HepG2 (cell line): ENCODE measurements at regions not wholly inside any gene's neighbourhood (a gene's known extent, or its start where the extent isn't known, plus 50 kb on each side); places are given as distances from the start of the nearest gene placed in this dataset.

Source experiments
- ATAC-seq: fragments of 200-7000 bp; cut with Tn5 transposase; 3 replicates; pipeline ENCODE4 v1.9.1; 2020; ENCODE audit warnings: mild to moderate bottlenecking, moderate library complexity
- BruUV-seq: library from RNA; stranded (reverse); fragments of 400-500 nt; replicated peaks from 2 replicates; lab custom pipeline; 2021; lab: Mats Ljungman, UMichigan
- CTCF ChIA-PET: fragments of 300-600 bp; formaldehyde crosslinking; extraction: SDS; loops from one replicate; lab custom pipeline; 2021; ENCODE audit warnings: low total read pairs, inconsistent platforms, low intra/inter-chr PET ratio; lab: Yijun Ruan, JAX
- POLR2A ChIA-PET: fragments of 350-600 bp; sonication (Branson Sonifier 250); formaldehyde crosslinking; loops from one replicate; lab custom pipeline; 2020; ENCODE audit warnings: antibody characterized with exemption, inconsistent platforms; lab: Yijun Ruan, JAX
- DNase-seq: peaks from one replicate; pipeline ENCODE4 v3.0.0-alpha.2; 2015; ENCODE audit warnings: low spot score
- FAIRE-seq: peaks from 3 replicates; lab custom pipeline; 2011; peaks lifted over from hg19 to GRCh38; lab: Jason Lieb, UNC
- H2AFZ ChIP-seq: one replicate; pipeline ENCODE4 v1.6.1; 2011; ENCODE audit warnings: low read length, inconsistent platforms
- H3K27ac ChIP-seq: fragments of 300-600 bp; 3 replicates; pipeline ENCODE4 v1.8.0; 2011; ENCODE audit warnings: mixed run types, mild to moderate bottlenecking, mixed read lengths, low read length, inconsistent platforms; ENCODE audit not compliant: insufficient read depth; ENCODE audit errors: extremely low read length
- H3K27me3 ChIP-seq, 2 experiments: fragments of 200-600 bp in 1 of 2; 2 replicates in 1 of 2; 3 replicates in 1 of 2; pipeline versions ENCODE4 v1.6.0 to v1.8.0; 2011; ENCODE audit warnings: low read length in 2 of 2, mild to moderate bottlenecking in 2 of 2, moderate library complexity in 2 of 2, inconsistent platforms in 1 of 2; ENCODE audit not compliant: insufficient read depth in 2 of 2, control insufficient read depth in 1 of 2
- H3K36me3 ChIP-seq, 2 experiments: fragments of 200-600 bp in 1 of 2; replicated peaks in 1 of 2; 2 replicates in 1 of 2; 3 replicates in 1 of 2; pipeline versions ENCODE4 v1.5.1 to v1.8.0; 2011; ENCODE audit warnings: low read length in 2 of 2, inconsistent platforms in 1 of 2; ENCODE audit not compliant: insufficient read depth in 2 of 2, control insufficient read depth in 1 of 2
- H3K4me1 ChIP-seq: 2 replicates; pipeline ENCODE4 v1.5.1; 2012; ENCODE audit warnings: low read length, inconsistent platforms; ENCODE audit not compliant: insufficient read depth
- H3K4me2 ChIP-seq: 2 replicates; pipeline ENCODE4 v1.6.0; 2011; ENCODE audit warnings: low read depth, low read length, inconsistent platforms
- H3K4me3 ChIP-seq, 3 experiments: fragments of 200-600 bp in 1 of 3; sonication (generic), shearing (Covaris generic) in 1 of 3; replicated peaks in 1 of 3; 2 replicates each; pipeline ENCODE4 v1.5.1; 2011 to 2016; ENCODE audit warnings: low read length in 3 of 3, inconsistent platforms in 2 of 3, low read depth in 2 of 3, mild to moderate bottlenecking in 2 of 3, control low read depth in 1 of 3, mixed read lengths in 1 of 3; ENCODE audit not compliant: insufficient read depth in 1 of 3
- H3K79me2 ChIP-seq: one replicate; pipeline ENCODE4 v1.6.1; 2011; ENCODE audit warnings: low read length, inconsistent platforms; ENCODE audit not compliant: insufficient read depth
- H3K9ac ChIP-seq: 2 replicates; pipeline ENCODE4 v1.6.0; 2011; ENCODE audit warnings: mild to moderate bottlenecking, low read depth, low read length, inconsistent platforms; ENCODE audit not compliant: insufficient read depth
- H3K9me3 ChIP-seq: 2 replicates; pipeline ENCODE4 v1.5.1; 2012; ENCODE audit warnings: mild to moderate bottlenecking, low read length
- H4K20me1 ChIP-seq: 2 replicates; pipeline ENCODE4 v1.6.0; 2011; ENCODE audit warnings: inconsistent platforms, mild to moderate bottlenecking, low read length, moderate library complexity; ENCODE audit not compliant: insufficient read depth
- AFF4 ChIP-seq: sonication (generic); formaldehyde crosslinking; IDR thresholded peaks from 2 replicates; pipeline ENCODE4 v1.4.0; 2020; ENCODE audit warnings: missing genetic modification reagents
- ARNT2 ChIP-seq: sonication (generic); formaldehyde crosslinking; IDR thresholded peaks from 2 replicates; pipeline ENCODE4 v1.8.0; 2022; ENCODE audit warnings: mild to moderate bottlenecking, low read depth, missing genetic modification reagents, moderate library complexity
- ELF1 ChIP-seq: sonication (generic); formaldehyde crosslinking; IDR thresholded peaks from 2 replicates; pipeline ENCODE4 v1.4.0; 2020; ENCODE audit warnings: missing genetic modification reagents
- ELF3 ChIP-seq: IDR thresholded peaks from 2 replicates; pipeline ENCODE4 v1.6.1; 2016; ENCODE audit warnings: missing genetic modification reagents, missing compliant biosample characterization
- RERE ChIP-seq: IDR thresholded peaks from 2 replicates; pipeline ENCODE4 v1.6.1; 2016; ENCODE audit warnings: low read depth, missing genetic modification reagents, missing compliant biosample characterization
- TFE3 ChIP-seq: IDR thresholded peaks from 2 replicates; pipeline ENCODE4 v1.6.1; 2016
- YY1 ChIP-seq: IDR thresholded peaks from 2 replicates; pipeline ENCODE4 v1.6.1; 2011; ENCODE audit warnings: low read length, low read depth, moderate library complexity, mild to moderate bottlenecking; ENCODE audit not compliant: insufficient read depth, insufficient replicate concordance
- WGBS: methylation state at CpG from one replicate; pipeline ENCODE4 v1.1.6; 2017; ENCODE audit warnings: low lambda C conversion rate; 5-methylcytosine and 5-hydroxymethylcytosine counted together
- in situ Hi-C: cut with HindIII; loops from 2 replicates; pipeline ENCODE4 v1.10.0; 2017; ENCODE audit warnings: low pct_unique_long_range_greater_than_20kb; ENCODE audit not compliant: extremely low pct_ligation_motif_present
- intact Hi-C: fragments of 100-400 bp; cut with micrococcal nuclease; formaldehyde crosslinking; loops from one replicate; pipeline ENCODE4 v1.10.0; 2022; ENCODE audit not compliant: unreplicated experiment

GRCh38 chr9:89249001-89249400 lies 62.0 kb upstream of the CKS2 start:
- POLR2A ChIA-PET: no interaction called here
- no peak for FAIRE-seq
- CTCF ChIA-PET: no interaction called here
- in situ Hi-C loops (no loop called here), intact Hi-C loops (no loop called here)
- Histone ChIP-seq H3K79me2 (no peaks in the 10 kb centered on the region), H3K4me3 (no peak overlapping the region), H3K9ac (no peak overlapping the region), H3K27ac (no peak overlapping the region), H2AFZ (no peak overlapping the region), H3K9me3 (peaks cover 2% of the 10 kb centered on the region; the same call in 1 of the 2 replicates), H4K20me1 (no peaks in the 10 kb centered on the region), H3K4me2 (no peak overlapping the region), H3K4me1 (no peaks in the 10 kb centered on the region), H3K36me3 (no peaks in the 10 kb centered on the region), H3K27me3 (no peaks in the 10 kb centered on the region)
- TF ChIP-seq ARNT2 (CRISPR knock-in tag): no peak
- no peak for TF ChIP-seq YY1
- TF ChIP-seq AFF4 (CRISPR knock-in tag): no peak
- whole genome bisulfite sequencing: 54% methylated on average over 3 of the region's 3 CpGs
- no peak for ATAC-seq
- no peak for DNase-seq
- BruUV-seq: no TSS peak

GRCh38 chr9:89252651-89253267 lies 58.2 kb upstream of the CKS2 start:
- Histone ChIP-seq H3K9me3 (peaks cover 5% of the 10 kb centered on the region; the same call in 1 of the 2 replicates), H4K20me1 (no peaks in the 10 kb centered on the region), H3K4me1 (no peaks in the 10 kb centered on the region), H3K79me2 (no peaks in the 10 kb centered on the region), H3K27me3 (no peaks in the 10 kb centered on the region), H2AFZ (no peak overlapping the region), H3K4me3 (no peak overlapping the region), H3K4me2 (no peak overlapping the region), H3K36me3 (no peaks in the 10 kb centered on the region), H3K27ac (no peak overlapping the region), H3K9ac (no peak overlapping the region)
- no peak for DNase-seq
- FAIRE-seq: no peak
- intact Hi-C loops (no loop called here), in situ Hi-C loops (no loop called here)
- WGBS: 57% methylated on average over 8 of the region's 8 CpGs
- no peak for ATAC-seq
- POLR2A ChIA-PET: no interaction called here
- CTCF ChIA-PET: no interaction called here
- BruUV-seq: no TSS peak
- TF ChIP-seq ELF3 (CRISPR knock-in tag) (no peak), RERE (CRISPR knock-in tag) (no peak), TFE3 (CRISPR knock-in tag) (no peak), ELF1 (CRISPR knock-in tag) (no peak)
